Kidney epithelial cell (primary cell): ENCODE measurements at regions not wholly inside any gene's neighbourhood (a gene's known extent, or its start where the extent isn't known, plus 50 kb on each side); places are given as distances from the start of the nearest gene placed in this dataset.
"Not testable (repeated sequence)": the region's sequence is repeated elsewhere in the genome, so short reads cannot be mapped to it uniquely, and the experiment has no call there.

Source experiments
- DNase-seq: peaks from one replicate; pipeline ENCODE4 v3.0.0-alpha.2; 2010; ENCODE audit warnings: low read depth
- H3K27me3 ChIP-seq: 2 replicates; pipeline ENCODE4 v1.6.0; 2011; ENCODE audit warnings: low read length; ENCODE audit not compliant: control insufficient read depth, insufficient read depth
- H3K36me3 ChIP-seq: 2 replicates; pipeline ENCODE4 v1.5.1; 2011; ENCODE audit warnings: low read length; ENCODE audit not compliant: control insufficient read depth, insufficient read depth
- H3K4me3 ChIP-seq: 2 replicates; pipeline ENCODE4 v1.5.1; 2011; ENCODE audit warnings: low read depth, mild to moderate bottlenecking, control low read depth, low read length
- TF ChIP-seq, protein P1 (sequence below): IDR thresholded peaks from 2 replicates; pipeline ENCODE4 v1.5.1; 2011; ENCODE audit warnings: mild to moderate bottlenecking, moderate library complexity, low read length, control low read depth, inconsistent platforms; ENCODE audit not compliant: insufficient read depth, poor library complexity, severe bottlenecking

DNA sequence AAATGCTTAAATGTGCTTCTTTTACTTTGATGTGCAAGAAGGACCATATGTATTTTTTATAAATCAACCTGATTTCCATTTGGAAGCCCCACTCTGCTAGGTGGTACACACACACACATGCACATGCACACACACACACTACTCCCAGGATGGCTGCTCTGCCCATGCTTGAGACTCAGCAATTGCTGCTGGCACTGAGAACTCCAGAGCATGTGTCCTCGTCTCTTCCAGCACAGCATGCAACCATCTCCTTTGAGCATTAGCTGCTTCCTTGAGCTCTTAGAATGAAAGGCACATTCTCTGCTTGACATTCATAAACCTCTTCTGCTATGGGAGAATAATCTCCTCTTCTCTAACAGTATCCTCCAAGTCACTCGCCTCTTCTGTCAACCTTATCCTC is 115.9 kb downstream of the FEM1C start:
- no peak for DNase-seq
- no peaks in the 10 kb centered on the region for H3K36me3 ChIP-seq
- TF ChIP-seq, protein P1, sequence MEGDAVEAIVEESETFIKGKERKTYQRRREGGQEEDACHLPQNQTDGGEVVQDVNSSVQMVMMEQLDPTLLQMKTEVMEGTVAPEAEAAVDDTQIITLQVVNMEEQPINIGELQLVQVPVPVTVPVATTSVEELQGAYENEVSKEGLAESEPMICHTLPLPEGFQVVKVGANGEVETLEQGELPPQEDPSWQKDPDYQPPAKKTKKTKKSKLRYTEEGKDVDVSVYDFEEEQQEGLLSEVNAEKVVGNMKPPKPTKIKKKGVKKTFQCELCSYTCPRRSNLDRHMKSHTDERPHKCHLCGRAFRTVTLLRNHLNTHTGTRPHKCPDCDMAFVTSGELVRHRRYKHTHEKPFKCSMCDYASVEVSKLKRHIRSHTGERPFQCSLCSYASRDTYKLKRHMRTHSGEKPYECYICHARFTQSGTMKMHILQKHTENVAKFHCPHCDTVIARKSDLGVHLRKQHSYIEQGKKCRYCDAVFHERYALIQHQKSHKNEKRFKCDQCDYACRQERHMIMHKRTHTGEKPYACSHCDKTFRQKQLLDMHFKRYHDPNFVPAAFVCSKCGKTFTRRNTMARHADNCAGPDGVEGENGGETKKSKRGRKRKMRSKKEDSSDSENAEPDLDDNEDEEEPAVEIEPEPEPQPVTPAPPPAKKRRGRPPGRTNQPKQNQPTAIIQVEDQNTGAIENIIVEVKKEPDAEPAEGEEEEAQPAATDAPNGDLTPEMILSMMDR = no peak
- H3K4me3 ChIP-seq = no peak overlapping the region
- H3K27me3 ChIP-seq = no peaks in the 10 kb centered on the region

DNA sequence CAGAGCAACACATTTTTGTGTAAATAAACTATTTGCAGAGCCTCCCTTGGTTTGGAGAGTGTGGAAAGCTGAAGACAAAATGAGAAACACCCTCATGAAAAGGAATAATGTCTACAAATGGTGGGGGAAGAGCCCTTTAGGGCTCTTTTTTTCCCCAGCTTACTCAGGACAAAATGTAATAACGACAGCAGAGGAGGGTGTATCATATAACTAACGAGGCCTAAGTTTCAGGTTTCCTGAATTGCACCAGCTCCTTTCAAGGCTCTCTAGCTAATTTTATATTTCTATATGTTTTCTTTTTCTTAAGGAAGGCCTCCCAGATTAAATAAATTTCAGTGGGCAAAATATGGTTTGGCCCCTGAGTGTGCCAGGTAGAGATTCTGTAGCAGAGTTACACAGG is 116.3 kb downstream of the FEM1C start:
- H3K27me3 ChIP-seq = no peaks in the 10 kb centered on the region
- no peaks in the 10 kb centered on the region for H3K36me3 ChIP-seq
- DNase-seq = no peak
- no peak overlapping the region for H3K4me3 ChIP-seq
- TF ChIP-seq, protein P1 = no peak

DNA sequence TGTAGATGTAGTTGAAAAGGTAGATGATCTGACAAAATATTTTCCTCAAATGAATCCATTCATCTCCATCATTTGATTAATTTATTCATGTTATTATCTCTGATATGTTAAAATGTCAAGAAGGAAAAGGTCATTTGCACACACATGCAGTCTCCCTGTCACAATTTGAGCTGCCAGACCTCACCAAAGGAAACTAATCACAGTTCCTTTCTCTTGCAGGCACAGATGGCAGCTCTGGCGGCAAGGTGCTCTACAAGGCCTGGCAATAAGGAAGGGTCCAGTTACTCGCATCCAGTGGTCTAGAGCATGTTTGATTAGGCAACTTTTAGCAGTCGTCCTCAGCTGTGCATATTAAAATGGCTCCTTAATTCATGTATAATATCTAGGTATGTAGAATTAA is 120.1 kb downstream of the FEM1C start:
- Histone ChIP-seq H3K36me3 (no peaks in the 10 kb centered on the region), H3K27me3 (no peaks in the 10 kb centered on the region), H3K4me3 (no peak overlapping the region)
- TF ChIP-seq, protein P1 = no peak
- no peak for DNase-seq

DNA sequence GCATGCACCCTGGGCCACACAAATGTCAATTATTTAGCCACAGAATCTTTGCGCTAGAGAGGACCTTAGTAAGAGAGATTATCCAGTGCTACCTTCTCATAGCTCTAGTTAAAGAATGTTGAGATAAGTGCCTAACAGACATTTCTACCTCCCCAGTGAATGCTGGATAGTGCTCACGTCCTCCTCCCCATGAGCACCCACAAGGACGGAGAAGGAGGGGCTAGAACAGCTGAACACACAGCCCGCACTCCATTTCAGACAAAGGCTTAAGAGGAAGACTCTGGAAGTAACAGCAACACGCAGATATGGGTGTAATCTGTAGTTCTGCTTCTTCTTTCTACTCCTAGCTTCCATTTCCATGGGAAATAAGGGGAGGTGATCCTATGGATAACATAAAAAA is 120.5 kb downstream of the FEM1C start:
- TF ChIP-seq, protein P1 = no peak
- DNase-seq = no peak

DNA sequence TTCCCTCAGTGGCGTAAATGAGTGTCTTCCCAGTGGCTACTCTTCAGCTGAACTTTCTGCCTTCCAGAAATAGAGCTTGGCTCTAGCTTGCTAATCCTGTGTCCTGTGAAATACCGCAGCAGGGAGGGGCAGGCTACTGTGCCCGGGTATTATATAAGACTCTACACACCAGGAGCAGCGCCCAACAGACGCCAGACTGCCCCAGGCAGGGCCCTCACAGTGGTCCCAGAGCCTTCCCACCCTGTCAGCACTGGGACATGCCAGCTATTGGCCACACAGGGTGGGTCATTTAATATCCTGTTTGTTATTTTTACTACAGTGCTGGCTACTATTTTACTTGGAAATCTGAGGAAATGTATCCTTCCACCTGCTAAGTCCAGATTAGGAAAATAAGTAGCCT is 121.0 kb downstream of the FEM1C start:
- H3K4me3 ChIP-seq = no peak overlapping the region
- no peak for DNase-seq
- TF ChIP-seq, protein P1 = no peak

More for the DNA sequence above, 120.5 kb downstream of the FEM1C start:
- Histone ChIP-seq H3K36me3 (no peaks in the 10 kb centered on the region), H3K27me3 (no peaks in the 10 kb centered on the region), H3K4me3 (no peak overlapping the region)

DNA sequence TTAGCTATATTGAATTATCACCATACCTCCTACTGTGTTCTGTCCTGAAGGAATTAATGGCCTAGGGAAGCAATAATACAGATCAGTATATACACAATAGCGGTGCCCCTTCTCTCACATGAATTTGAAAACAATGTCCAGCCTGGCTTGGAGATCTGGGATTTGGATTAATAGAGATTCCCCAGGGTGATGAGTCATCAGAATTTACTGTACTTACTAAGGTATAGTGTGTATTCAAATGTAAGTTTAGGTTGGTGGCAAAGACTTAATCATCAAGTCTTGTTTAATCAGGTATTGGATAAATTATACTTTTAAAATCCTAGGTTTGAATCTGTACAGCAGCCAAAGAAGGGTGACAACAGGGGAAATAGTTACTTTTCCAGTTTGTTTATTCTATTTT is 121.5 kb downstream of the FEM1C start:
- TF ChIP-seq, protein P1 = no peak
- Histone ChIP-seq H3K4me3 (no peak overlapping the region), H3K36me3 (no peaks in the 10 kb centered on the region), H3K27me3 (no peaks in the 10 kb centered on the region)
- DNase-seq = no peak

More for the DNA sequence above, 121.0 kb downstream of the FEM1C start:
- Histone ChIP-seq H3K27me3 (no peaks in the 10 kb centered on the region), H3K36me3 (no peaks in the 10 kb centered on the region)

DNA sequence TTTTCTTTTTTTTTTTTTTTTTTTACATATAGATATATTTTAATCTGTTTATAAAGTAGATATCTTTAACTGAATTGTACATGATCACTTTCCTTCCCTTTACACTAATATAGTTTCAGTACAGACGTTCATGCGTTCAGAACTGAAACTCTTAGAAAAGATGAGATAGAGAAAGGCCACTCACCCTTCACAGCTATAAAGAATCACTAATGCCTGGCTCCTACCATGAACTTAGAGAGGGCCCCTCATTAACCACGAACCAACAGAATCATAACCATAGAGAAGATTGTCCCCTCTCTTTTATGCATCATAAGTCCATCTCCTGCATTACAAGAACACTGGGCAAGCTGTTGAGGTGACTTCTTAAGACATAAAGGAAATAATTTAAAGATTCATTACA is 123.8 kb downstream of the FEM1C start:
- H3K4me3 ChIP-seq, DNase-seq, H3K36me3 ChIP-seq, H3K27me3 ChIP-seq: not testable (repeated sequence)
